Vagina (tissue), 2 donors: ENCODE measurements at regions not wholly inside any gene's neighbourhood (a gene's known extent, or its start where the extent isn't known, plus 50 kb on each side); places are given as distances from the start of the nearest gene placed in this dataset.

Experiments
- DNase-seq, 2 donors: peaks; one replicate each; pipeline ENCODE4 v3.0.0-alpha.2; 2017; ENCODE audit errors: extremely low spot score in 2 of 2
- H3K27ac ChIP-seq: fragments of 200-600 bp; sonication (generic); one replicate; pipeline ENCODE4 v1.5.1; 2019
- H3K27me3 ChIP-seq: fragments of 200-600 bp; sonication (generic); one replicate; pipeline ENCODE4 v1.5.1; 2019
- H3K36me3 ChIP-seq, 2 donors: fragments of 200-600 bp; sonication (generic); one replicate each; pipeline ENCODE4 v1.5.1; 2017 to 2019
- H3K4me1 ChIP-seq: fragments of 200-600 bp; sonication (generic); one replicate; pipeline ENCODE4 v1.5.1; 2019
- H3K4me3 ChIP-seq, 2 donors: fragments of 200-600 bp; sonication (generic); 1 replicate in 1 of 2; 2 replicates in 1 of 2; pipeline ENCODE4 v1.5.1; 2016 to 2019
- H3K9me3 ChIP-seq: fragments of 200-600 bp; sonication (generic); one replicate; pipeline ENCODE4 v1.5.1; 2019
- POLR2A ChIP-seq, 2 donors: fragments of 450-650 bp; IDR thresholded peaks; one replicate each; pipeline ENCODE4 v1.6.1; 2017; ENCODE audit warnings: antibody characterized with exemption in 2 of 2, mild to moderate bottlenecking in 2 of 2, moderate library complexity in 2 of 2
- POLR2AphosphoS5 ChIP-seq, 2 donors: sonication (generic); formaldehyde crosslinking; IDR thresholded peaks; one replicate each; pipeline ENCODE4 v1.9.0; 2017; ENCODE audit warnings: antibody characterized with exemption in 2 of 2, mild to moderate bottlenecking in 2 of 2, low read depth in 1 of 2; ENCODE audit not compliant: insufficient read depth in 1 of 2
- intact Hi-C: fragments of 100-400 bp; cut with DNase I; formaldehyde crosslinking; loops from one replicate; pipeline ENCODE4 v1.15.1; 2023
- TF ChIP-seq, protein P1 (sequence below), 3 experiments: fragments of 450-650 bp in 2 of 3; fragments of 200-600 bp in 1 of 3; sonication (generic) in 1 of 3; IDR thresholded peaks; one replicate each; pipeline ENCODE4 v1.5.1; 2017 to 2019; ENCODE audit warnings: antibody characterized with exemption in 3 of 3, mild to moderate bottlenecking in 2 of 3, moderate library complexity in 2 of 3

GRCh38 chr18:39661856-39662366 lies 2096.3 kb upstream of the CELF4 start:
- no peaks in the 10 kb centered on the region for H3K36me3 ChIP-seq
- intact Hi-C loops, result no loop called here
- no peaks in the 10 kb centered on the region for H3K27me3 ChIP-seq
- H3K9me3 ChIP-seq, result no peaks in the 10 kb centered on the region
- DNase-seq, result no peak
- no peaks in the 10 kb centered on the region for H3K4me1 ChIP-seq
- H3K27ac ChIP-seq, result no peak overlapping the region
- no peak overlapping the region for H3K4me3 ChIP-seq
- no peak for TF ChIP-seq POLR2A (IDR thresholded peaks at IDR 0.05)

DNA sequence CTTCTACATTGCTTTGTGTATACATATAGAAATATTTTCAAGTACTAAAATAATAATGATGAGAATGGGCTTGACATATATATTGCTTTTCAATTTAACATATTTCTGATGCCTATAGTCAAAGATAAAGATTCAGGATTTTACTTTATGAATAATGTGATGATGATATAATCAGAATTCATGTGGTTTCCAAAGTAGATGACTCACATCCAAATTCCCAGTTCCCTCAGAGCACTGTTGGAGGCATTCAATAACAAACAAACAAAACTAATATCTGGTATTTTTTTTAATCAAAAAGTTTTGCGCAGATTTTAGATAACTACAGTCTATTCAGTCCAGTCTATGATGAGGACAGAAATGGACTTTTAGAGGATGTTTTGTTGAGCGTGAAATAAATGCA lies 2094.5 kb upstream of the CELF4 start:
- TF ChIP-seq, protein P1, sequence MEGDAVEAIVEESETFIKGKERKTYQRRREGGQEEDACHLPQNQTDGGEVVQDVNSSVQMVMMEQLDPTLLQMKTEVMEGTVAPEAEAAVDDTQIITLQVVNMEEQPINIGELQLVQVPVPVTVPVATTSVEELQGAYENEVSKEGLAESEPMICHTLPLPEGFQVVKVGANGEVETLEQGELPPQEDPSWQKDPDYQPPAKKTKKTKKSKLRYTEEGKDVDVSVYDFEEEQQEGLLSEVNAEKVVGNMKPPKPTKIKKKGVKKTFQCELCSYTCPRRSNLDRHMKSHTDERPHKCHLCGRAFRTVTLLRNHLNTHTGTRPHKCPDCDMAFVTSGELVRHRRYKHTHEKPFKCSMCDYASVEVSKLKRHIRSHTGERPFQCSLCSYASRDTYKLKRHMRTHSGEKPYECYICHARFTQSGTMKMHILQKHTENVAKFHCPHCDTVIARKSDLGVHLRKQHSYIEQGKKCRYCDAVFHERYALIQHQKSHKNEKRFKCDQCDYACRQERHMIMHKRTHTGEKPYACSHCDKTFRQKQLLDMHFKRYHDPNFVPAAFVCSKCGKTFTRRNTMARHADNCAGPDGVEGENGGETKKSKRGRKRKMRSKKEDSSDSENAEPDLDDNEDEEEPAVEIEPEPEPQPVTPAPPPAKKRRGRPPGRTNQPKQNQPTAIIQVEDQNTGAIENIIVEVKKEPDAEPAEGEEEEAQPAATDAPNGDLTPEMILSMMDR (IDR thresholded peaks at IDR 0.05), result no peak
- TF ChIP-seq POLR2A (IDR thresholded peaks at IDR 0.05) (no peak), POLR2AphosphoS5 (IDR thresholded peaks at IDR 0.05; ENCODE audit: insufficient read depth in 1 of 2, low read depth in 1 of 2) (no peak)
- no peak overlapping the region for H3K4me3 ChIP-seq
- no peak for DNase-seq
- H3K27ac ChIP-seq, result no peak overlapping the region
- no peaks in the 10 kb centered on the region for H3K27me3 ChIP-seq
- no peaks in the 10 kb centered on the region for H3K9me3 ChIP-seq
- no peaks in the 10 kb centered on the region for H3K36me3 ChIP-seq
- no peaks in the 10 kb centered on the region for H3K4me1 ChIP-seq
- intact Hi-C loops, result no loop called here

GRCh38 chr18:39655341-39655740 lies 2089.7 kb upstream of the CELF4 start:
- intact Hi-C loops, result no loop called here
- Histone ChIP-seq H3K4me1 (no peaks in the 10 kb centered on the region), H3K9me3 (no peaks in the 10 kb centered on the region), H3K27me3 (no peaks in the 10 kb centered on the region), H3K27ac (no peak overlapping the region), H3K36me3 (no peaks in the 10 kb centered on the region), H3K4me3 (no peak overlapping the region)
- TF ChIP-seq POLR2AphosphoS5 (IDR thresholded peaks at IDR 0.05; ENCODE audit: insufficient read depth in 1 of 2, low read depth in 1 of 2), result no peak
- no peak for TF ChIP-seq POLR2A (IDR thresholded peaks at IDR 0.05)
- TF ChIP-seq, protein P1 (IDR thresholded peaks at IDR 0.05), result no peak
- no peak for DNase-seq

DNA sequence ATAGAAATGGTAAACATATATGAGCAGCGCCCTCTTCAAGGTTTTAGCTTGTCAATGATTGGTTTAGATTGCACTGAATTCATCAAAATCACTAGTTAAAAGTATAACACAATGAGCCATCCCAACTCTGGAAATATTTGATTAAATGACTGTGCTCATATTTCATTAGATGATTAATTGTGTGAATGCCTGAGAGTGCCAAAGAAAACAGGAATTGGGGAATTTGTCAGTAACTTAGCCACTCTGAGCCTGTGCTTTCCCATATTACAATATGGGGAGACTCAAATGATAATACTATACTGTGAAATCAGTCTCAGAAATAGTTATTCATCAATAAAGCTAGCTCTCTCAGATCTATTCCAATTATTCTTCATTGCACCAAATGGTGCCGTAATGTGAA lies 2087.6 kb upstream of the CELF4 start:
- DNase-seq, result no peak
- Histone ChIP-seq H3K27ac (no peak overlapping the region), H3K4me1 (no peaks in the 10 kb centered on the region), H3K36me3 (no peaks in the 10 kb centered on the region), H3K9me3 (no peaks in the 10 kb centered on the region), H3K4me3 (no peak overlapping the region), H3K27me3 (no peaks in the 10 kb centered on the region)
- intact Hi-C loops, result no loop called here
- TF ChIP-seq POLR2AphosphoS5 (IDR thresholded peaks at IDR 0.05; ENCODE audit: insufficient read depth in 1 of 2, low read depth in 1 of 2), result no peak
- no peak for TF ChIP-seq POLR2A (IDR thresholded peaks at IDR 0.05)
- TF ChIP-seq, protein P1 (IDR thresholded peaks at IDR 0.05), result no peak

DNA sequence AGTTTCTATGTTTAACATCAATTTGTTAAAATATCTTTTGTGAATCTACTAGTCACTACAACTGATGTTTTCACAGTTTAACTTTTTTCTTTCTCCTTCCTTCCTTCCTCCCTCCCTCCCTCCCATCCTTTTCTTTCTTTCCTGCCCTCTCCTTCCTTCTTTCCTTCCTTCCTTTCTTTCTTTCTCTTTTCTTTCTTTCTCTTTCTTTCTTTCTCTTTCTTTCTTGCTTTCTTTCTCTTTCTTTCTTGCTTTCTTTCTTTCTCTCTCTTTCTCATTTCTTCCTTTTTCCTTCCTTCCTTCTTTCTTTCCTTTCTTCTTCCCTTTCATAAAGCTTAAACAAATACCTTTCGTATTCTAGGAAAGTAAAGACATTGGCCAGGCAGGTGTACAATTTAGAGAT lies 2083.0 kb upstream of the CELF4 start:
- no peak for TF ChIP-seq POLR2A (IDR thresholded peaks at IDR 0.05)
- no peak for TF ChIP-seq POLR2AphosphoS5 (IDR thresholded peaks at IDR 0.05; ENCODE audit: insufficient read depth in 1 of 2, low read depth in 1 of 2)
- TF ChIP-seq, protein P1 (IDR thresholded peaks at IDR 0.05), result no peak
- Histone ChIP-seq H3K4me1 (no peaks in the 10 kb centered on the region), H3K4me3 (no peak overlapping the region), H3K36me3 (no peaks in the 10 kb centered on the region), H3K9me3 (no peaks in the 10 kb centered on the region), H3K27me3 (no peaks in the 10 kb centered on the region), H3K27ac (no peak overlapping the region)
- no peak for DNase-seq
- intact Hi-C loops, result no loop called here
